ENCODE measurements at regions not wholly inside any gene's neighbourhood (a gene's known extent, or its start where the extent isn't known, plus 50 kb on each side); places are given as distances from the start of the nearest gene placed in this dataset.

- TF ChIP-seq CTCF (conservative IDR thresholded peaks at IDR 0.05; ENCODE audit: low read depth, low read length) (no peak), EZH2 (IDR thresholded peaks at IDR 0.05; ENCODE audit: borderline replicate concordance, low read depth, low read length, poor library complexity, severe bottlenecking) (no peak)
Observed at GRCh38 chr2:31660812-31661335, 80.1 kb upstream of the SRD5A2 start.
